GM12891 (cell line): ENCODE measurements at regions not wholly inside any gene's neighbourhood (a gene's known extent, or its start where the extent isn't known, plus 50 kb on each side); places are given as distances from the start of the nearest gene placed in this dataset.

ENCODE experiments used
- POLR2A ChIP-seq: IDR thresholded peaks from 2 replicates; pipeline ENCODE4 v1.6.1; 2011; ENCODE audit warnings: low read depth, low read length, control low read depth
- POLR2AphosphoS5 ChIP-seq: IDR thresholded peaks from 2 replicates; pipeline ENCODE4 v1.6.1; 2011; ENCODE audit warnings: low read depth, low read length, control low read depth
- SPI1 ChIP-seq: IDR thresholded peaks from 2 replicates; pipeline ENCODE4 v1.6.1; 2011; ENCODE audit warnings: low read depth, low read length, control low read depth
- TAF1 ChIP-seq: IDR thresholded peaks from 2 replicates; pipeline ENCODE4 v1.6.1; 2011; ENCODE audit warnings: low read depth, low read length, control low read depth

- TF ChIP-seq POLR2A, result no peak
- no peak for TF ChIP-seq TAF1
- no peak for TF ChIP-seq POLR2AphosphoS5
- no peak for TF ChIP-seq SPI1
These were observed 377.6 kb downstream of the RND3 start for GRCh38 chr2:150109912-150110311.
